Common myeloid progenitor, CD34-positive (primary cell): ENCODE measurements at regions not wholly inside any gene's neighbourhood (a gene's known extent, or its start where the extent isn't known, plus 50 kb on each side); places are given as distances from the start of the nearest gene placed in this dataset.

Source experiments
- CTCF ChIA-PET: fragments of 350-600 bp; sonication (Branson Sonifier 250); formaldehyde crosslinking; loops from one replicate; lab custom pipeline; 2021; ENCODE audit warnings: antibody characterized with exemption; lab: Charles Lee
- POLR2A ChIA-PET: fragments of 350-600 bp; sonication (Branson Sonifier 250); formaldehyde crosslinking; loops from one replicate; lab custom pipeline; 2021; ENCODE audit warnings: antibody characterized with exemption; lab: Charles Lee
- DNase-seq, 3 donors: peaks; one replicate each; pipeline versions ENCODE4 v3.0.0 to v3.0.0-alpha.2; 2013
- H3K27ac ChIP-seq, 2 experiments: 1 replicate in 1 of 2; 2 replicates in 1 of 2; pipeline ENCODE4 v1.7.0; 2013; ENCODE audit warnings: inconsistent platforms in 2 of 2, low read length in 2 of 2, mild to moderate bottlenecking in 2 of 2, low read depth in 1 of 2, moderate library complexity in 1 of 2; ENCODE audit not compliant: severe bottlenecking in 2 of 2, insufficient read depth in 1 of 2, poor library complexity in 1 of 2
- H3K27me3 ChIP-seq, 5 experiments: replicated peaks in 2 of 5; 1 replicate in 3 of 5; 2 replicates in 2 of 5; pipeline versions ENCODE4 v1.6.1 to v1.7.0; 2013; ENCODE audit warnings: low read length in 4 of 5, mild to moderate bottlenecking in 2 of 5, moderate library complexity in 2 of 5, inconsistent platforms in 1 of 5; ENCODE audit not compliant: insufficient read depth in 5 of 5, control insufficient read depth in 4 of 5
- H3K36me3 ChIP-seq, 4 experiments: 1 replicate in 2 of 4; 2 replicates in 2 of 4; pipeline versions ENCODE4 v1.6.1 to v1.7.0; 2013; ENCODE audit warnings: low read length in 3 of 4, control low read depth in 1 of 4, mild to moderate bottlenecking in 1 of 4; ENCODE audit not compliant: control insufficient read depth in 4 of 4, insufficient read depth in 4 of 4
- H3K4me1 ChIP-seq, 4 experiments: 1 replicate in 3 of 4; 2 replicates in 1 of 4; pipeline versions ENCODE4 v1.6.1 to v1.7.1; 2013; ENCODE audit warnings: low read length in 3 of 4, mild to moderate bottlenecking in 3 of 4, control low read depth in 1 of 4, inconsistent platforms in 1 of 4, moderate library complexity in 1 of 4; ENCODE audit not compliant: control insufficient read depth in 4 of 4, insufficient read depth in 4 of 4; ENCODE audit errors: control extremely low read depth in 1 of 4
- H3K4me3 ChIP-seq, 7 experiments: 1 replicate in 4 of 7; 2 replicates in 3 of 7; pipeline versions ENCODE4 v1.5.1 to v1.7.0; 2013; ENCODE audit warnings: mild to moderate bottlenecking in 7 of 7, low read length in 6 of 7, moderate library complexity in 6 of 7, inconsistent platforms in 2 of 7, low read depth in 2 of 7, control low read depth in 1 of 7; ENCODE audit not compliant: insufficient read depth in 4 of 7, control insufficient read depth in 1 of 7; ENCODE audit errors: extremely low read depth in 1 of 7
- H3K9me3 ChIP-seq, 5 experiments: 1 replicate in 4 of 5; 2 replicates in 1 of 5; pipeline versions ENCODE4 v1.6.1 to v1.7.1; 2013; ENCODE audit warnings: low read length in 4 of 5, mild to moderate bottlenecking in 2 of 5, inconsistent platforms in 1 of 5, low read depth in 1 of 5, moderate library complexity in 1 of 5; ENCODE audit not compliant: control insufficient read depth in 4 of 5, insufficient read depth in 2 of 5; ENCODE audit errors: control extremely low read depth in 1 of 5
- WGBS: methylation state at CpG from one replicate; pipeline ENCODE4 v1.1.5; 2013; ENCODE audit not compliant: insufficient coverage; 5-methylcytosine and 5-hydroxymethylcytosine counted together

- no peak overlapping the region for H3K4me3 ChIP-seq
- H3K36me3 ChIP-seq, result no peaks in the 10 kb centered on the region
- CTCF ChIA-PET, result no interaction called here
- WGBS, result 100% methylated on average over 3 of the region's 6 CpGs
- H3K4me1 ChIP-seq, result no peaks in the 10 kb centered on the region
- no peak overlapping the region for H3K27ac ChIP-seq
- H3K9me3 ChIP-seq, result no peaks in the 10 kb centered on the region
- DNase-seq, result no peak
- H3K27me3 ChIP-seq, result peaks cover 0 to 2% (median 0%) of the 10 kb centered on the region in 5 experiments
- POLR2A ChIA-PET, result no interaction called here
These were observed 125.6 kb downstream of the HRH4 start for GRCh38 chr18:24585996-24586566.

GRCh38 chr18:24586662-24587360 lies 126.4 kb downstream of the HRH4 start:
- ChIA-PET CTCF (no interaction called here), POLR2A (no interaction called here)
- DNase-seq, result no peak
- Histone ChIP-seq H3K9me3 (no peaks in the 10 kb centered on the region), H3K4me1 (no peaks in the 10 kb centered on the region), H3K27me3 (peaks cover 0 to 2% (median 0%) of the 10 kb centered on the region in 5 experiments), H3K36me3 (no peaks in the 10 kb centered on the region), H3K27ac (no peak overlapping the region), H3K4me3 (no peak overlapping the region)
- 100% methylated on average over 4 of the region's 5 CpGs for WGBS

- Histone ChIP-seq H3K9me3 (no peaks in the 10 kb centered on the region), H3K4me3 (no peak overlapping the region), H3K36me3 (no peaks in the 10 kb centered on the region), H3K27ac (no peak overlapping the region), H3K4me1 (no peaks in the 10 kb centered on the region), H3K27me3 (no peaks in the 10 kb centered on the region)
- CTCF ChIA-PET, result no interaction called here
- WGBS, result 100% methylated on average over 3 of the region's 5 CpGs
- no peak for DNase-seq
- POLR2A ChIA-PET, result no interaction called here
These were observed 128.0 kb downstream of the HRH4 start for GRCh38 chr18:24588440-24588839.

GRCh38 chr18:24590946-24591345 lies 130.5 kb downstream of the HRH4 start:
- CTCF ChIA-PET, result interaction anchor here (1.2 to 2.2 kb wide), 2 partner anchors 9 to 136 kb away, joined by 6 to 12 read pairs; no protein-coding TSS in a partner anchor
- no peak overlapping the region for H3K27ac ChIP-seq
- no peaks in the 10 kb centered on the region for H3K9me3 ChIP-seq
- H3K27me3 ChIP-seq, result no peaks in the 10 kb centered on the region
- WGBS, result 94% methylated on average over 4 of the region's 4 CpGs
- H3K36me3 ChIP-seq, result no peaks in the 10 kb centered on the region
- POLR2A ChIA-PET, result no interaction called here
- no peaks in the 10 kb centered on the region for H3K4me1 ChIP-seq
- no peak for DNase-seq
- no peak overlapping the region for H3K4me3 ChIP-seq

GRCh38 chr18:24593401-24593800 lies 133.0 kb downstream of the HRH4 start:
- Histone ChIP-seq H3K27ac (no peak overlapping the region), H3K36me3 (no peaks in the 10 kb centered on the region), H3K4me1 (no peaks in the 10 kb centered on the region), H3K9me3 (no peaks in the 10 kb centered on the region), H3K4me3 (no peak overlapping the region), H3K27me3 (no peaks in the 10 kb centered on the region)
- ChIA-PET CTCF (interaction anchor here (1.3 kb wide), 1 partner anchor 79 kb away, joined by 4 read pairs; no protein-coding TSS in a partner anchor), POLR2A (no interaction called here)
- WGBS, result 91% methylated on average over 3 of the region's 3 CpGs
- no peak for DNase-seq

- H3K4me3 ChIP-seq, result no peak overlapping the region
- H3K36me3 ChIP-seq, result no peaks in the 10 kb centered on the region
- WGBS, result 100% methylated on average over 1 of the region's 4 CpGs
- no peak overlapping the region for H3K27ac ChIP-seq
- ChIA-PET CTCF (interaction anchor here (1.3 kb wide), 1 partner anchor 78 kb away, joined by 4 read pairs; no protein-coding TSS in a partner anchor), POLR2A (no interaction called here)
- no peaks in the 10 kb centered on the region for H3K9me3 ChIP-seq
- no peaks in the 10 kb centered on the region for H3K27me3 ChIP-seq
- no peaks in the 10 kb centered on the region for H3K4me1 ChIP-seq
- DNase-seq, result no peak
These were observed 133.4 kb downstream of the HRH4 start for GRCh38 chr18:24593886-24594285.

- CTCF ChIA-PET, result interaction anchor here (1.4 kb wide), 1 partner anchor 131 kb away, joined by 7 read pairs; no protein-coding TSS in a partner anchor
- H3K4me1 ChIP-seq, result no peaks in the 10 kb centered on the region
- H3K27me3 ChIP-seq, result no peaks in the 10 kb centered on the region
- H3K4me3 ChIP-seq, result no peak overlapping the region
- H3K27ac ChIP-seq, result no peak overlapping the region
- POLR2A ChIA-PET, result no interaction called here
- no peaks in the 10 kb centered on the region for H3K9me3 ChIP-seq
- 95% methylated on average over 9 of the region's 12 CpGs for WGBS
- DNase-seq, result no peak
- H3K36me3 ChIP-seq, result no peaks in the 10 kb centered on the region
These were observed 135.2 kb downstream of the HRH4 start for GRCh38 chr18:24595561-24596031.
